HCT116 (cell line): ENCODE measurements at regions not wholly inside any gene's neighbourhood (a gene's known extent, or its start where the extent isn't known, plus 50 kb on each side); places are given as distances from the start of the nearest gene placed in this dataset.

Source experiments
- EGR1 ChIP-seq: IDR thresholded peaks from 2 replicates; pipeline ENCODE4 v1.6.1; 2012; ENCODE audit warnings: low read depth
- EZH2 ChIP-seq: fragments of 200-600 bp; sonication (generic); IDR thresholded peaks from 2 replicates; pipeline ENCODE4 v1.6.1; 2017; ENCODE audit warnings: antibody characterized with exemption, mixed run types
- EZH2phosphoT487 ChIP-seq: fragments of 200-600 bp; IDR thresholded peaks from 2 replicates; pipeline ENCODE4 v1.6.1; 2018; ENCODE audit warnings: antibody characterized with exemption, borderline replicate concordance
- JUND ChIP-seq: IDR thresholded peaks from 2 replicates; pipeline ENCODE4 v1.6.1; 2012
- RAD21 ChIP-seq: IDR thresholded peaks from 2 replicates; pipeline ENCODE4 v1.6.1; 2012; ENCODE audit warnings: low read depth, mild to moderate bottlenecking
- SIN3A ChIP-seq: IDR thresholded peaks from 2 replicates; pipeline ENCODE4 v1.6.1; 2012; ENCODE audit warnings: low read depth
- TF ChIP-seq, protein P1 (sequence below): IDR thresholded peaks from 2 replicates; pipeline ENCODE4 v1.6.1; 2012
- TF ChIP-seq, protein P2 (sequence below), 3 experiments: fragments of 200-600 bp in 1 of 3; sonication (generic) in 1 of 3; IDR thresholded peaks in 2 of 3; conservative IDR thresholded peaks in 1 of 3; 2 replicates each; pipeline ENCODE4 v1.5.1; 2012 to 2017; ENCODE audit warnings: low read depth in 2 of 3, low read length in 2 of 3, antibody characterized with exemption in 1 of 3, borderline replicate concordance in 1 of 3, control low read depth in 1 of 3, mild to moderate bottlenecking in 1 of 3, mixed read lengths in 1 of 3, mixed run types in 1 of 3, moderate library complexity in 1 of 3; ENCODE audit not compliant: insufficient read depth in 1 of 3
- TF ChIP-seq, protein P3 (sequence below): IDR thresholded peaks from 2 replicates; pipeline ENCODE4 v1.6.1; 2012; ENCODE audit warnings: low read depth

DNA sequence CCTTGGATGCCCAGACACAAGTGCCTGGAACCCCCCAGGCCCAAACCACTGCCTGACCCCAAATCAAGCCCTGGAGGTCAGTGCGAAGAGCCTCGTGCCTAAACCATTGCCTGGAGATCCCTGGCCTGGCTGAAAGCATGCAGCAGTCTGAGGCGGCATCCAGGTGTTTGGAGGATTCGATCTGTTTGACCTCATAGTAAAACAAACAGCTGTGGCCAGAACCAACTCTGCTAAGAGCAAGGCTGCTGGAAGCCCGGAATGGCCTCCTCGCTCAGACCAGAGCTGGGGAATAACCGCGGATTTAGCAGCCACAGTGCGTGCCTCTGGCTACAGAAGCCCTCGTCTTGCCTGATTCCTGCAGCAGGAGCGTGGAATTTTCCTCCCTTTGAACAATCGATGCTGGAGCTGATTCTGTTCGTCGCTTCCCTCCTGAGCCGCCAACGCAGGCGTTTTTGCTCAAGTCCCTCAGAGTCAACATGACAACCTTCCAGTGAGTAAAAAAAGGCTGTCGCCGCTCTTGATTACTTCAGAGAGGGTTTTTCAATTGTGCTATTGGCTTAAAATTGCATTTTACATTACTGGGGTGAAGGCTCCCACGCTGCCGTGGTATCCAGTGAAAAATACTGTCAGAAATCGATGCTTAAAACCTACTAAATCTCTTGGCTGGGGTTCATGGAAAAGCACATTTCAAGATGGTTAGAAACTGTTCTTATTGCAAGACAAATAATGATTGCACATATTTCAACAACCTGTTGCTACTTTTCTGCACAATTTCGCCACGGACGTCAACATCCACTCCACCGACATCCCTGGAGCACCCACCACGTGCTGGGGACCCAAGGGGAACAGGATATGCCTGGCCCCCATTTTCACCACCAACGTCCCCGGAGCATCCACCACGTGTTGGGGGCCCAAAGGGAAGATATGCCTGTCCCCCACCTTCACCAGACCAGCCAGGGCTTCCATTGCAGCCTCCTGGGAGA lies 190.0 kb downstream of the OLFM1 start:
- TF ChIP-seq EZH2phosphoT487 (no peak), JUND (no peak), RAD21 (no peak), SIN3A (no peak), EZH2 (no peak), EGR1 (no peak)
- TF ChIP-seq, protein P1, sequence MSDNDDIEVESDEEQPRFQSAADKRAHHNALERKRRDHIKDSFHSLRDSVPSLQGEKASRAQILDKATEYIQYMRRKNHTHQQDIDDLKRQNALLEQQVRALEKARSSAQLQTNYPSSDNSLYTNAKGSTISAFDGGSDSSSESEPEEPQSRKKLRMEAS: no peak
- TF ChIP-seq, protein P2, sequence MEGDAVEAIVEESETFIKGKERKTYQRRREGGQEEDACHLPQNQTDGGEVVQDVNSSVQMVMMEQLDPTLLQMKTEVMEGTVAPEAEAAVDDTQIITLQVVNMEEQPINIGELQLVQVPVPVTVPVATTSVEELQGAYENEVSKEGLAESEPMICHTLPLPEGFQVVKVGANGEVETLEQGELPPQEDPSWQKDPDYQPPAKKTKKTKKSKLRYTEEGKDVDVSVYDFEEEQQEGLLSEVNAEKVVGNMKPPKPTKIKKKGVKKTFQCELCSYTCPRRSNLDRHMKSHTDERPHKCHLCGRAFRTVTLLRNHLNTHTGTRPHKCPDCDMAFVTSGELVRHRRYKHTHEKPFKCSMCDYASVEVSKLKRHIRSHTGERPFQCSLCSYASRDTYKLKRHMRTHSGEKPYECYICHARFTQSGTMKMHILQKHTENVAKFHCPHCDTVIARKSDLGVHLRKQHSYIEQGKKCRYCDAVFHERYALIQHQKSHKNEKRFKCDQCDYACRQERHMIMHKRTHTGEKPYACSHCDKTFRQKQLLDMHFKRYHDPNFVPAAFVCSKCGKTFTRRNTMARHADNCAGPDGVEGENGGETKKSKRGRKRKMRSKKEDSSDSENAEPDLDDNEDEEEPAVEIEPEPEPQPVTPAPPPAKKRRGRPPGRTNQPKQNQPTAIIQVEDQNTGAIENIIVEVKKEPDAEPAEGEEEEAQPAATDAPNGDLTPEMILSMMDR (IDR thresholded peaks at IDR 0.05 in 2 of 3, conservative IDR thresholded peaks at IDR 0.05 in 1 of 3; ENCODE audit: borderline replicate concordance in 1 of 3, insufficient read depth in 1 of 3, low read depth in 2 of 3, low read length in 2 of 3): no peak
- TF ChIP-seq, protein P3, sequence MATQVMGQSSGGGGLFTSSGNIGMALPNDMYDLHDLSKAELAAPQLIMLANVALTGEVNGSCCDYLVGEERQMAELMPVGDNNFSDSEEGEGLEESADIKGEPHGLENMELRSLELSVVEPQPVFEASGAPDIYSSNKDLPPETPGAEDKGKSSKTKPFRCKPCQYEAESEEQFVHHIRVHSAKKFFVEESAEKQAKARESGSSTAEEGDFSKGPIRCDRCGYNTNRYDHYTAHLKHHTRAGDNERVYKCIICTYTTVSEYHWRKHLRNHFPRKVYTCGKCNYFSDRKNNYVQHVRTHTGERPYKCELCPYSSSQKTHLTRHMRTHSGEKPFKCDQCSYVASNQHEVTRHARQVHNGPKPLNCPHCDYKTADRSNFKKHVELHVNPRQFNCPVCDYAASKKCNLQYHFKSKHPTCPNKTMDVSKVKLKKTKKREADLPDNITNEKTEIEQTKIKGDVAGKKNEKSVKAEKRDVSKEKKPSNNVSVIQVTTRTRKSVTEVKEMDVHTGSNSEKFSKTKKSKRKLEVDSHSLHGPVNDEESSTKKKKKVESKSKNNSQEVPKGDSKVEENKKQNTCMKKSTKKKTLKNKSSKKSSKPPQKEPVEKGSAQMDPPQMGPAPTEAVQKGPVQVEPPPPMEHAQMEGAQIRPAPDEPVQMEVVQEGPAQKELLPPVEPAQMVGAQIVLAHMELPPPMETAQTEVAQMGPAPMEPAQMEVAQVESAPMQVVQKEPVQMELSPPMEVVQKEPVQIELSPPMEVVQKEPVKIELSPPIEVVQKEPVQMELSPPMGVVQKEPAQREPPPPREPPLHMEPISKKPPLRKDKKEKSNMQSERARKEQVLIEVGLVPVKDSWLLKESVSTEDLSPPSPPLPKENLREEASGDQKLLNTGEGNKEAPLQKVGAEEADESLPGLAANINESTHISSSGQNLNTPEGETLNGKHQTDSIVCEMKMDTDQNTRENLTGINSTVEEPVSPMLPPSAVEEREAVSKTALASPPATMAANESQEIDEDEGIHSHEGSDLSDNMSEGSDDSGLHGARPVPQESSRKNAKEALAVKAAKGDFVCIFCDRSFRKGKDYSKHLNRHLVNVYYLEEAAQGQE: no peak
